ENCODE measurements at regions not wholly inside any gene's neighbourhood (a gene's known extent, or its start where the extent isn't known, plus 50 kb on each side); places are given as distances from the start of the nearest gene placed in this dataset.
"Not testable (repeated sequence)": the region's sequence is repeated elsewhere in the genome, so short reads cannot be mapped to it uniquely, and the experiment has no call there.

DNA sequence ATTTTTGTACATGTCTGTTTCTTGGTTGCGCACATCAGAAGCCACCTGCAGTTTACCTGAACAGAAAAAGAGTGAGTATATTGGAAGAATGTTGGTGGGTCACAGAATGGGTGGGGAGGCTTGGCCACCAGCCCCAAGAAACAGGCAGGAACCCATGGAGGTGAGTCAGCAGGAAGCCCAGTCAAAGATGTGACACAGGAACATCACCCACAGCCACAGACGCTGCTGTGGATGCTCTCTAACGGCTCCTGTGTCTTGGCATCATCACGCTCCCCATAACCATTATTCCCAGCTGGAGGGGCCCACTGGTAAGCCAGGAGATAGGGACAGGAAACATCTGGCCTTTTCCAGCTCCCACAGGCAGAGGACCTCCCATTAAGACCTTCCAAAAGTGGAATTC, 94.0 kb upstream of the WSB1 start:
- peak; percentile 9 for DNase-seq (ENCODE audit: low read depth)
- TF ChIP-seq, protein P1, sequence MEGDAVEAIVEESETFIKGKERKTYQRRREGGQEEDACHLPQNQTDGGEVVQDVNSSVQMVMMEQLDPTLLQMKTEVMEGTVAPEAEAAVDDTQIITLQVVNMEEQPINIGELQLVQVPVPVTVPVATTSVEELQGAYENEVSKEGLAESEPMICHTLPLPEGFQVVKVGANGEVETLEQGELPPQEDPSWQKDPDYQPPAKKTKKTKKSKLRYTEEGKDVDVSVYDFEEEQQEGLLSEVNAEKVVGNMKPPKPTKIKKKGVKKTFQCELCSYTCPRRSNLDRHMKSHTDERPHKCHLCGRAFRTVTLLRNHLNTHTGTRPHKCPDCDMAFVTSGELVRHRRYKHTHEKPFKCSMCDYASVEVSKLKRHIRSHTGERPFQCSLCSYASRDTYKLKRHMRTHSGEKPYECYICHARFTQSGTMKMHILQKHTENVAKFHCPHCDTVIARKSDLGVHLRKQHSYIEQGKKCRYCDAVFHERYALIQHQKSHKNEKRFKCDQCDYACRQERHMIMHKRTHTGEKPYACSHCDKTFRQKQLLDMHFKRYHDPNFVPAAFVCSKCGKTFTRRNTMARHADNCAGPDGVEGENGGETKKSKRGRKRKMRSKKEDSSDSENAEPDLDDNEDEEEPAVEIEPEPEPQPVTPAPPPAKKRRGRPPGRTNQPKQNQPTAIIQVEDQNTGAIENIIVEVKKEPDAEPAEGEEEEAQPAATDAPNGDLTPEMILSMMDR (IDR thresholded peaks at IDR 0.05; ENCODE audit: insufficient read depth, low read depth, low read length), result no peak
- H3K4me3 ChIP-seq (ENCODE audit: low read depth, low read length), result no peak overlapping the region

DNA sequence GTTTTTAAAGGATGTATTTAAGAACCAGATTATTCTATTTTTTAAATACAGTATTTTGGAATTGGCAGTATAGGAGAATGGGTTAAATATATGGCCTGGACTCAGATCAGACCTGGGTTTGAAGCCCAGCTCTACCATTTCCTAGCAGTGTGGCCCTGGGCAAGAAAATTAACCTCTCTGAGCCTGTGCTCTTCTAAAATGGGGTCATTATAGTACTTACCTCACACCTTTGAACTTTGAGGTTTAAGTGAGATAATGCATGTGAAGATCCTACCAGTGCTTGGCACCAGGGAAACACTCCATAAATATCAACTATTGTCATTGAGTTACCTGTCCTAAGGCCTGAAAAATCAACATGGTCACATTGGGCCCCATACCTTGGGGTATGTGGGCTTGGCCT, 93.4 kb upstream of the WSB1 start:
- TF ChIP-seq, protein P1 (IDR thresholded peaks at IDR 0.05; ENCODE audit: insufficient read depth, low read depth, low read length), result no peak
- no peak overlapping the region for H3K4me3 ChIP-seq (ENCODE audit: low read depth, low read length)
- DNase-seq (ENCODE audit: low read depth), result no peak

DNA sequence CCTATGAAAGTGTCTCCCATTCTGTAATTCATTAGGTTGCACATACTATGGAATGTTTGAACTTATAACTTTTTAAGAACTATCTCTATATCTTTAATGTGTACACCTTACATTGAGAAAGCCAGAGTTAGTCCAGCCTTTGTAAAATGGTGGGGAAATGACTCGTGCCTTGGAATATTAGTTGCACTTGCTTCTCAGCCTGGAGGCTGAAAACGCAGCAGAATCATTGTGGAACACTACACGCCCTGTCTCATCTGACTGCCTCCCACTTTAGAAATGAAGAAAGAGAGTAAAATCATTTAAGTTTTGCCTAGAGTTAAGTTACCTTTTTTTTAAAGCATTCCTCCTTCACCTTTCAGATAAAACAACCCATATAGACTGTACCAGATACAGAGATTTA, 90.7 kb upstream of the WSB1 start:
- no peak overlapping the region for H3K4me3 ChIP-seq (ENCODE audit: low read depth, low read length)
- TF ChIP-seq, protein P1 (IDR thresholded peaks at IDR 0.05; ENCODE audit: insufficient read depth, low read depth, low read length), result no peak

DNA sequence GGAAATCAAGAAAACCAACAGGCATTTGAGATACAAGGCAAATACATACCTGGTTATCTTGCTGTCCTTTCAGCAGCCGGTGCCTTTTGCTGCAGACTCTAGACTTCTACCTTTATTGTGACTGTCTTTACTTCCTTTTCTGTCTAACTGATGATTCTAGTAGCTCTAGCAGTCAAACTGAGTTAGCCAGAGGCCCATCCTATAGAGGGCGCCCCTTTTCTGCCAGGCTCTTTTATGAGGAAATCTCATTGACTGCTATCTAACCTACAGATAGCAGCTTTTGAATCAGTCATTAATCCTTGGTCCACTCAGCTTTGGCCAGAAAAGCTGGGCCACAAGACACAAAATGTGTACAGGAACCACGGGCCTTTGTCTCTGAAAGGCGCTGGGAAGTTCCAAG, 87.5 kb upstream of the WSB1 start:
- H3K4me3 ChIP-seq (ENCODE audit: low read depth, low read length), result no peak overlapping the region
- peak; percentile 13 for DNase-seq (ENCODE audit: low read depth)
- TF ChIP-seq, protein P1 (IDR thresholded peaks at IDR 0.05; ENCODE audit: insufficient read depth, low read depth, low read length), result peak; percentile 29

More for the DNA sequence above, 90.7 kb upstream of the WSB1 start:
- no peak for DNase-seq (ENCODE audit: low read depth)

DNA sequence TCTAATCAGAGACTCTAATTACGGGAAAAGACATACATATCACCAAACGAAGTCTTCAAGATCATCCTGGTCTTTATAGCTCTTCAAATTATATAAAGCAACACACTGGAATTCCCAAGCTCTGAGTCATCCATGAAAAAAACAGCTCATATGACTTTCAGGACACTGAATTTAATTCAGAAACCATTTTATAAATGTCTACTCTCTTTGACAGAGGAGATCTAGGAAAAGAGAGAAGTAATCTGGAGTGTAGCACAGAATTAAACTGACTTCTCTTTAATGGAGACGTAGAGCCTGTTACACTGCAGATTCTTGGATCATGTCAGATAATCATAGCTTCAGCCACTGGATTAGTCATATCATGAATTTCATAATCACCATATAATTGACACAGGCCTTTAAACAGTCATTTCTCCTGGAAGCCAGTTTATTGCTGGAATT, 86.8 kb upstream of the WSB1 start:
- DNase-seq (ENCODE audit: low read depth), result peak; percentile 73
- H3K4me3 ChIP-seq (ENCODE audit: low read depth, low read length), result no peak overlapping the region
- TF ChIP-seq, protein P1 (IDR thresholded peaks at IDR 0.05; ENCODE audit: insufficient read depth, low read depth, low read length), result no peak

DNA sequence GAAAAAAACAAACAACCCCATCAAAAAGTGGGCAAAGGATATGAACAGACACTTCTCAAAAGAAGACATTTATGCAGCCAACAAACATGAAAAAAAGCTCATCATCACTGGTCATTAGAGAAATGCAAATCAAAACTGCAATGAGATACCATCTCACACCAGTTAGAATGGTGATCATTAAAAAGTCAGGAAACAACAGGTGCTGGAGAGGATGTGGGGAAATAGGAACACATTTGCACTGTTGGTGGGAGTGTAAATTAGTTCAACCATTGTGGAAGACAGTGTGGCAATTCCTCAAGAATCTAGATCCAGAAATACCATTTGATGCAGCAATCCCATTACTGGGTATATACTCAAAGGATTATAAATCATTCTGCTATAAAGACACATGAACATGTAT, 85.5 kb upstream of the WSB1 start:
- not testable (repeated sequence) for H3K4me3 ChIP-seq (ENCODE audit: low read depth, low read length); DNase-seq (ENCODE audit: low read depth)

DNA sequence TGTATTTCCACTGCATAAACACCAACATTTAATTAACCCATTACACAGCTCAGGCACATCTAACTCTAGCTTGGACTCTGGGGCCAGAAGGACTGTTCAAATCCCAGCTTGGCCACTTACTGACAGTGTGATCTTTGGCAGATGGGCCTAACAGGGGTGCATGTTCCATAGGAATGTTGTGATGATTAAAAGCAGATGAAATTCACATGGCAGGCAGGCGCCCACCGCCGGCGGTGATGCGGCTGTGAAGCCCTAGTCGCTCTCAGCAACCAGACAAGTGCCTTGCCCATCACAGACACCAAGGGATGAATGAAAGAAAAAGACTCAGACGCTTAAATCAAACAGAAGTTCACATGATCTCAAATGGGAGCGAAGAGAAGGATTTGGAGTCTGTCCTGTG, 84.6 kb upstream of the WSB1 start:
- H3K4me3 ChIP-seq (ENCODE audit: low read depth, low read length), result no peak overlapping the region
- TF ChIP-seq, protein P1 (IDR thresholded peaks at IDR 0.05; ENCODE audit: insufficient read depth, low read depth, low read length), result no peak
- DNase-seq (ENCODE audit: low read depth), result no peak

DNA sequence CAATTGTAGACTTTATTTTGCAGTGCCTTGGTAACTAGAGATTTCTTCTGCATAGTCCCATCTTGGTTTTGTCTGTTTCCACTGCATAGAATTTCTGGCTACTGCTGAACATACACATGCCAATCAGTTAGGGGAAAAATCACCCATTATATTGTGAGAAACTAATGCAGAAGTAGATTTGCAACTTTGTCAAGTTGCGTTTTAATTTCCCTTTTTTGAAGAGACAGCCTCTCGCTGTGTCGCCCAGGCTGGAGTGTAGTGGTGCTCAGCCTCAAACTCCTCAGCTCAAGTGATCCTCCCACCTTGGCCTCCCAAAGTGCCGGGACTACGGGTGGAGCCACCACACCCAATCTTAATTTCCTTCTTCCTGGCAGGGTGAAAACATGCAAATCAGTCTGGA, 83.1 kb upstream of the WSB1 start:
- H3K4me3 ChIP-seq (ENCODE audit: low read depth, low read length), result not testable (repeated sequence)

More for the DNA sequence above, 83.1 kb upstream of the WSB1 start:
- DNase-seq (ENCODE audit: low read depth), result not testable (repeated sequence)

All from fibroblast of villous mesenchyme (primary cell).